ENCODE measurements at regions not wholly inside any gene's neighbourhood (a gene's known extent, or its start where the extent isn't known, plus 50 kb on each side); places are given as distances from the start of the nearest gene placed in this dataset.

DNA sequence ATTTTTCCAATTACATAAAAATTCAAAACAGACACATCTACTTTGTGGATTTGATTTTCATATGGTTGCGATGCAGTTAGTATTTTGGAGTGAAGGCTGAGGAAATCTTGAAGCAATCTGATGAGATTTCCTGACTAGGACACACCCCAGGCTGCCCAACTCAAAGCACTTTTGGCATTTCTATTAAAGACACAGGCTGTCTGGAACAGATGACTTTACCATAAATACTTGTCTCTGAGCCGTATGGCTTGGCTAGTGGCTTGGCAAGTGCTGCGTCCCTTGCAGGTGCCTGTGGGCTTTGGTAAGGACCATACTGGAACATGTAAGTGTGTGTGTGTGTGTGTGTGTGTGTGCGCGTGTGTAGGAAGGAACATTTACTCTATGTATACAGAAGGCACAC is 218.8 kb downstream of the FGF9 start:
- TF ChIP-seq, protein P1, sequence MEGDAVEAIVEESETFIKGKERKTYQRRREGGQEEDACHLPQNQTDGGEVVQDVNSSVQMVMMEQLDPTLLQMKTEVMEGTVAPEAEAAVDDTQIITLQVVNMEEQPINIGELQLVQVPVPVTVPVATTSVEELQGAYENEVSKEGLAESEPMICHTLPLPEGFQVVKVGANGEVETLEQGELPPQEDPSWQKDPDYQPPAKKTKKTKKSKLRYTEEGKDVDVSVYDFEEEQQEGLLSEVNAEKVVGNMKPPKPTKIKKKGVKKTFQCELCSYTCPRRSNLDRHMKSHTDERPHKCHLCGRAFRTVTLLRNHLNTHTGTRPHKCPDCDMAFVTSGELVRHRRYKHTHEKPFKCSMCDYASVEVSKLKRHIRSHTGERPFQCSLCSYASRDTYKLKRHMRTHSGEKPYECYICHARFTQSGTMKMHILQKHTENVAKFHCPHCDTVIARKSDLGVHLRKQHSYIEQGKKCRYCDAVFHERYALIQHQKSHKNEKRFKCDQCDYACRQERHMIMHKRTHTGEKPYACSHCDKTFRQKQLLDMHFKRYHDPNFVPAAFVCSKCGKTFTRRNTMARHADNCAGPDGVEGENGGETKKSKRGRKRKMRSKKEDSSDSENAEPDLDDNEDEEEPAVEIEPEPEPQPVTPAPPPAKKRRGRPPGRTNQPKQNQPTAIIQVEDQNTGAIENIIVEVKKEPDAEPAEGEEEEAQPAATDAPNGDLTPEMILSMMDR (conservative IDR thresholded peaks at IDR 0.05; ENCODE audit: low read length) = no peak
- no peak for TF ChIP-seq EZH2phosphoT487 (IDR thresholded peaks at IDR 0.05; ENCODE audit: borderline replicate concordance)
